ENCODE measurements at regions not wholly inside any gene's neighbourhood (a gene's known extent, or its start where the extent isn't known, plus 50 kb on each side); places are given as distances from the start of the nearest gene placed in this dataset.
A peak's percentile ranks its signal among the peaks of the same experiment; 100 is the strongest.

DNA sequence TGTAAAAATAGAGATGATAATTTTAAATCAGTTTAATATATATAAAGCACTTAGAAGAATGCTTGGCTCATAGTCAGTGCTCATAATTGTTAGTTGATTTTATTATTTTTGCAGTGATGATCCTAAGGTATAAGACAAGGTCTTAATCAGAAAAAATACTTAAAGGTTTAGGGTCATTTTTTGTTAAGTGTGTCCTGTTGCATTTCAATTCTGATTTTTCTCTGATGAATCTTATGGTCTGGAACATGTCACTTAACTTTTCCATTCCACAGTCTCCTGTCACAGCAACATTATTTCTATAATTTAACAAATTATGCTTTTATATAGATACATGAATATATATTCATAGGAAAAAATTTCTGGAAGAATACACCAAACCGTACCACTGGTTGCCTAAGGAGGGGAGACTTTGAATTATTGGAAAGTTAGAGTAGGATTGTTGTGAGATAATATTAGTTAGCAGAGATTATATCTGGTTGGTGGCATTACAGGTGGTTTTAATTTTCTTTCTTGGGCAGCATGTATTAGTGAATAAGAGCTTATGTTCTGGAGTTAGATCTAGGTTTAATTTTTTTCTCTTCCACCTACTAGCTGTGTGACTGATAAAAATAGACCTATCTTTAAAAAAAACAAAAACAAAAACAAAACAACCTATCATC, 188.7 kb downstream of the TANC2 start:
- Histone ChIP-seq H3K4me2 (ENCODE audit: insufficient read depth, insufficient read length, low read length) (no peak overlapping the region), H3K79me2 (ENCODE audit: insufficient read depth, low read length) (no peaks in the 10 kb centered on the region), H3K4ac (ENCODE audit: low read depth, low read length) (no peak overlapping the region), H3K4me1 (ENCODE audit: insufficient read depth, low read length) (no peaks in the 10 kb centered on the region; the same call in 1 of the 2 replicates), H4K91ac (ENCODE audit: insufficient read length, low read depth, low read length) (no peak overlapping the region), H3K9ac (ENCODE audit: extremely low read depth, insufficient read length, low read length) (no peak overlapping the region), H3K27me3 (ENCODE audit: insufficient read depth, low read length) (no peaks in the 10 kb centered on the region), H2BK5ac (ENCODE audit: insufficient read length, low read length) (no peak overlapping the region), H2AFZ (ENCODE audit: low read length) (no peak overlapping the region), H2BK15ac (ENCODE audit: low read depth, low read length) (no peak overlapping the region), H2BK120ac (ENCODE audit: low read depth, low read length, poor library complexity, severe bottlenecking) (no peak overlapping the region), H4K20me1 (ENCODE audit: control insufficient read depth, insufficient read depth, insufficient read length) (no peaks in the 10 kb centered on the region), H3K9me3 (ENCODE audit: control insufficient read depth, low read depth, low read length) (no peaks in the 10 kb centered on the region), H3K23ac (ENCODE audit: insufficient read length, low read depth, low read length) (no peak overlapping the region), H3K14ac (ENCODE audit: insufficient read depth, low read length) (no peak overlapping the region), H3K18ac (ENCODE audit: insufficient read length, low read depth, low read length) (no peak overlapping the region), H2BK12ac (ENCODE audit: insufficient read length, low read depth, low read length) (no peak overlapping the region), H3K79me1 (ENCODE audit: insufficient read depth, low read depth, low read length, poor library complexity, severe bottlenecking) (no peaks in the 10 kb centered on the region), H2BK20ac (ENCODE audit: low read depth, low read length, poor library complexity, severe bottlenecking) (no peak overlapping the region), H3T11ph (ENCODE audit: low read length) (no peak overlapping the region), H4K8ac (replicated peaks; ENCODE audit: insufficient read length, low read depth, low read length) (no peak overlapping the region), H4K5ac (ENCODE audit: insufficient read length, low read depth, low read length) (no peak overlapping the region), H3K27ac (ENCODE audit: insufficient read length, low read depth, low read length) (no peak overlapping the region), H3K56ac (ENCODE audit: insufficient read length, low read depth, low read length) (no peak overlapping the region), H3K23me2 (ENCODE audit: insufficient read length, low read depth, low read length, poor library complexity, severe bottlenecking) (no peaks in the 10 kb centered on the region), H2AK5ac (ENCODE audit: insufficient read length, low read length) (no peak overlapping the region)
- no CpG with 5 or more reads among the region's 1 CpG for WGBS (ENCODE audit: extremely low coverage, insufficient read length, low lambda C conversion rate)
- no peak overlapping the region for H3K4me3 Mint-ChIP-seq
- H3K27me3 Mint-ChIP-seq (ENCODE audit: low read depth) = no peaks in the 10 kb centered on the region; the same call in 1 of the 2 replicates
- H3K4me1 Mint-ChIP-seq = peaks cover 31% of the 10 kb centered on the region in 2 experiments
- H3K36me3 Mint-ChIP-seq (ENCODE audit: insufficient read depth in 1 of 3, low read depth in 3 of 3) = no peaks in the 10 kb centered on the region
- TF ChIP-seq CTCF (conservative IDR thresholded peaks at IDR 0.05) = no peak
- no peak for DNase-seq
- H3K9me3 Mint-ChIP-seq = no peaks in the 10 kb centered on the region
- H3K27ac Mint-ChIP-seq = peak overlapping the region in 1 of 3 experiments; percentile 19; a peak in 1 of 7 replicates
